ENCODE measurements at regions not wholly inside any gene's neighbourhood (a gene's known extent, or its start where the extent isn't known, plus 50 kb on each side); places are given as distances from the start of the nearest gene placed in this dataset.

GRCh38 chr22:49528420-49528720, 299.3 kb downstream of the BRD1 start:
- no peak overlapping the region for H2AFZ ChIP-seq (ENCODE audit: insufficient read depth, low read depth, low read length, poor library complexity, severe bottlenecking)
- Mint-ChIP-seq H3K9me3 (ENCODE audit: insufficient read depth) (no peaks in the 10 kb centered on the region), H3K27ac (no peak overlapping the region), H3K4me1 (peaks cover 2% of the 10 kb centered on the region), H3K4me3 (no peak overlapping the region), H3K27me3 (no peaks in the 10 kb centered on the region)
- ChIA-PET CTCF (no interaction called here), POLR2A (no interaction called here)
- H3K4me3 ChIP-seq (ENCODE audit: control extremely low read depth in 1 of 5, extremely low read depth in 1 of 5, insufficient read depth in 1 of 5, low read depth in 2 of 5, low read length in 4 of 5): no peak overlapping the region
- H3K79me2 ChIP-seq (ENCODE audit: control insufficient read depth, insufficient read depth, low read length): no peaks in the 10 kb centered on the region
- intact Hi-C loops (cut with micrococcal nuclease): no loop called here
- H3K9me3 ChIP-seq (ENCODE audit: control extremely low read depth in 1 of 3, control insufficient read depth in 2 of 3, insufficient read depth in 1 of 3, low read length in 2 of 3): peaks cover 0 to 3% (median 0%) of the 10 kb centered on the region in 3 donors
- no peaks in the 10 kb centered on the region for H3K27me3 ChIP-seq (replicated peaks in 1 of 4; ENCODE audit: control extremely low read depth in 1 of 4, control insufficient read depth in 3 of 4, insufficient read depth in 4 of 4, low read length in 3 of 4)
- no peaks in the 10 kb centered on the region for H4K20me1 ChIP-seq (ENCODE audit: control insufficient read depth, insufficient read depth, low read length, poor library complexity, severe bottlenecking)
- DNase-seq: no peak
- TF ChIP-seq EZH2 (IDR thresholded peaks at IDR 0.05; ENCODE audit: borderline replicate concordance, insufficient read depth, low read depth, low read length, poor library complexity, severe bottlenecking) (no peak), CTCF (IDR thresholded peaks at IDR 0.05) (no peak)
- H3K4me1 ChIP-seq (ENCODE audit: control insufficient read depth in 2 of 2, insufficient read depth in 2 of 2, low read length in 2 of 2): peaks cover 0 to 2% of the 10 kb centered on the region in 2 donors
- H3K4me2 ChIP-seq (replicated peaks; ENCODE audit: low read depth, low read length, poor library complexity, severe bottlenecking): no peak overlapping the region
- 98% methylated on average over 4 of the region's 6 CpGs for WGBS (ENCODE audit: insufficient coverage)
- no peak overlapping the region for H3K27ac ChIP-seq (ENCODE audit: low read length in 2 of 2)
- no peak overlapping the region for H3K9ac ChIP-seq (ENCODE audit: low read length)
- H3K36me3 ChIP-seq (replicated peaks in 1 of 2; ENCODE audit: control extremely low read depth in 1 of 2, control insufficient read depth in 1 of 2, extremely low read depth in 1 of 2, insufficient read depth in 2 of 2, low read length in 1 of 2): no peaks in the 10 kb centered on the region
- no peak for ATAC-seq (ENCODE audit: low read depth)

- no peak overlapping the region for H2AFZ ChIP-seq (ENCODE audit: insufficient read depth, low read depth, low read length, poor library complexity, severe bottlenecking)
- H3K27me3 ChIP-seq (replicated peaks in 1 of 4; ENCODE audit: control extremely low read depth in 1 of 4, control insufficient read depth in 3 of 4, insufficient read depth in 4 of 4, low read length in 3 of 4): no peaks in the 10 kb centered on the region
- Mint-ChIP-seq H3K27me3 (no peaks in the 10 kb centered on the region), H3K9me3 (ENCODE audit: insufficient read depth) (no peaks in the 10 kb centered on the region), H3K4me3 (no peak overlapping the region), H3K4me1 (peaks cover 2% of the 10 kb centered on the region), H3K27ac (no peak overlapping the region)
- no peak overlapping the region for H3K9ac ChIP-seq (ENCODE audit: low read length)
- H4K20me1 ChIP-seq (ENCODE audit: control insufficient read depth, insufficient read depth, low read length, poor library complexity, severe bottlenecking): no peaks in the 10 kb centered on the region
- no peak overlapping the region for H3K4me3 ChIP-seq (ENCODE audit: control extremely low read depth in 1 of 5, extremely low read depth in 1 of 5, insufficient read depth in 1 of 5, low read depth in 2 of 5, low read length in 4 of 5)
- no peak overlapping the region for H3K4me2 ChIP-seq (replicated peaks; ENCODE audit: low read depth, low read length, poor library complexity, severe bottlenecking)
- ChIA-PET CTCF (no interaction called here), POLR2A (no interaction called here)
- no peak overlapping the region for H3K27ac ChIP-seq (ENCODE audit: low read length in 2 of 2)
- no peak for ATAC-seq (ENCODE audit: low read depth)
- H3K36me3 ChIP-seq (replicated peaks in 1 of 2; ENCODE audit: control extremely low read depth in 1 of 2, control insufficient read depth in 1 of 2, extremely low read depth in 1 of 2, insufficient read depth in 2 of 2, low read length in 1 of 2): no peaks in the 10 kb centered on the region
- H3K79me2 ChIP-seq (ENCODE audit: control insufficient read depth, insufficient read depth, low read length): no peaks in the 10 kb centered on the region
- no peak for DNase-seq
- intact Hi-C loops (cut with micrococcal nuclease): no loop called here
- 90% methylated on average over 17 of the region's 17 CpGs for WGBS (ENCODE audit: insufficient coverage)
- peaks cover 0 to 3% (median 0%) of the 10 kb centered on the region in 3 donors for H3K9me3 ChIP-seq (ENCODE audit: control extremely low read depth in 1 of 3, control insufficient read depth in 2 of 3, insufficient read depth in 1 of 3, low read length in 2 of 3)
- TF ChIP-seq CTCF (IDR thresholded peaks at IDR 0.05): no peak
- no peak for TF ChIP-seq EZH2 (IDR thresholded peaks at IDR 0.05; ENCODE audit: borderline replicate concordance, insufficient read depth, low read depth, low read length, poor library complexity, severe bottlenecking)
- H3K4me1 ChIP-seq (ENCODE audit: control insufficient read depth in 2 of 2, insufficient read depth in 2 of 2, low read length in 2 of 2): peaks cover 0 to 2% of the 10 kb centered on the region in 2 donors
Observed at GRCh38 chr22:49527611-49528419, 299.9 kb downstream of the BRD1 start.
